PFSK-1 (cell line): ENCODE measurements at regions not wholly inside any gene's neighbourhood (a gene's known extent, or its start where the extent isn't known, plus 50 kb on each side); places are given as distances from the start of the nearest gene placed in this dataset.

Experiments used
- FOXP2 ChIP-seq: optimal IDR thresholded peaks from 2 replicates; pipeline ENCODE3; 2011; ENCODE audit warnings: borderline replicate concordance, control low read depth, inconsistent platforms; ENCODE audit not compliant: insufficient read depth; ENCODE audit errors: extremely low read length, extremely low read depth
- POLR2AphosphoS5 ChIP-seq: IDR thresholded peaks from 2 replicates; pipeline ENCODE4 v1.6.1; 2012; ENCODE audit warnings: low read depth, mild to moderate bottlenecking, control low read depth, low read length, moderate library complexity
- SIN3A ChIP-seq: IDR thresholded peaks from 2 replicates; pipeline ENCODE4 v1.6.1; 2012; ENCODE audit warnings: mild to moderate bottlenecking, low read length, moderate library complexity, borderline replicate concordance; ENCODE audit not compliant: insufficient read depth
- TAF1 ChIP-seq: IDR thresholded peaks from 2 replicates; pipeline ENCODE4 v1.6.1; 2012; ENCODE audit warnings: low read length, control low read depth, borderline replicate concordance; ENCODE audit not compliant: insufficient read depth
- TF ChIP-seq, protein P1 (sequence below), 2 experiments: IDR thresholded peaks; 2 replicates each; pipeline versions ENCODE4 v1.6.1 to v1.8.0; 2011 to 2012; ENCODE audit warnings: low read depth in 2 of 2, low read length in 2 of 2, control low read depth in 1 of 2, inconsistent platforms in 1 of 2, mild to moderate bottlenecking in 1 of 2, moderate library complexity in 1 of 2; ENCODE audit not compliant: insufficient read depth in 1 of 2

GRCh38 chr13:67632590-67632989, 402.5 kb upstream of the PCDH9 start:
- TF ChIP-seq SIN3A (no peak), FOXP2 (no peak), TAF1 (no peak), POLR2AphosphoS5 (no peak)
- TF ChIP-seq, protein P1, sequence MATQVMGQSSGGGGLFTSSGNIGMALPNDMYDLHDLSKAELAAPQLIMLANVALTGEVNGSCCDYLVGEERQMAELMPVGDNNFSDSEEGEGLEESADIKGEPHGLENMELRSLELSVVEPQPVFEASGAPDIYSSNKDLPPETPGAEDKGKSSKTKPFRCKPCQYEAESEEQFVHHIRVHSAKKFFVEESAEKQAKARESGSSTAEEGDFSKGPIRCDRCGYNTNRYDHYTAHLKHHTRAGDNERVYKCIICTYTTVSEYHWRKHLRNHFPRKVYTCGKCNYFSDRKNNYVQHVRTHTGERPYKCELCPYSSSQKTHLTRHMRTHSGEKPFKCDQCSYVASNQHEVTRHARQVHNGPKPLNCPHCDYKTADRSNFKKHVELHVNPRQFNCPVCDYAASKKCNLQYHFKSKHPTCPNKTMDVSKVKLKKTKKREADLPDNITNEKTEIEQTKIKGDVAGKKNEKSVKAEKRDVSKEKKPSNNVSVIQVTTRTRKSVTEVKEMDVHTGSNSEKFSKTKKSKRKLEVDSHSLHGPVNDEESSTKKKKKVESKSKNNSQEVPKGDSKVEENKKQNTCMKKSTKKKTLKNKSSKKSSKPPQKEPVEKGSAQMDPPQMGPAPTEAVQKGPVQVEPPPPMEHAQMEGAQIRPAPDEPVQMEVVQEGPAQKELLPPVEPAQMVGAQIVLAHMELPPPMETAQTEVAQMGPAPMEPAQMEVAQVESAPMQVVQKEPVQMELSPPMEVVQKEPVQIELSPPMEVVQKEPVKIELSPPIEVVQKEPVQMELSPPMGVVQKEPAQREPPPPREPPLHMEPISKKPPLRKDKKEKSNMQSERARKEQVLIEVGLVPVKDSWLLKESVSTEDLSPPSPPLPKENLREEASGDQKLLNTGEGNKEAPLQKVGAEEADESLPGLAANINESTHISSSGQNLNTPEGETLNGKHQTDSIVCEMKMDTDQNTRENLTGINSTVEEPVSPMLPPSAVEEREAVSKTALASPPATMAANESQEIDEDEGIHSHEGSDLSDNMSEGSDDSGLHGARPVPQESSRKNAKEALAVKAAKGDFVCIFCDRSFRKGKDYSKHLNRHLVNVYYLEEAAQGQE (IDR thresholded peaks at IDR 0.05; ENCODE audit: insufficient read depth in 1 of 2, low read depth in 2 of 2, low read length in 2 of 2), result no peak

DNA sequence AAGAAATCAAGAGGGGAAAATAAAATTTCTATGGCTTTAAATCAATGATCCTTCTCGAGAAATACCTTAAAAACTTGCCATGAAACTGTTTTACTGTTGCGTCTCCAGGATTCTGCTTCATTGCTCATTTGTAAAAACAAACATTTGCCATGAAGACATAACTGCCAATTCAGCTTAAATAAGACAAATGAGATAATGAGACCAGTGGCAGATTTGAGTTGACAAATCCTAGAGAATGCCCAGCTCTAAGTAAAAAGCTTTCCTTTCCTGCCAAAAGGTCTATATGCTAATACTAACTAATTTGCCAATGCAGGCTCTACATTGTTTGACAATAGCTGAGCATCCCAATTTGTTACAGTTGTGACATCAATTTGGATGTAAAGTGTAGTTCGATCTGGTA, 400.5 kb upstream of the PCDH9 start:
- TF ChIP-seq POLR2AphosphoS5, result no peak
- TF ChIP-seq FOXP2, result no peak
- TF ChIP-seq SIN3A, result no peak
- TF ChIP-seq TAF1, result no peak
- TF ChIP-seq, protein P1 (IDR thresholded peaks at IDR 0.05; ENCODE audit: insufficient read depth in 1 of 2, low read depth in 2 of 2, low read length in 2 of 2), result no peak

DNA sequence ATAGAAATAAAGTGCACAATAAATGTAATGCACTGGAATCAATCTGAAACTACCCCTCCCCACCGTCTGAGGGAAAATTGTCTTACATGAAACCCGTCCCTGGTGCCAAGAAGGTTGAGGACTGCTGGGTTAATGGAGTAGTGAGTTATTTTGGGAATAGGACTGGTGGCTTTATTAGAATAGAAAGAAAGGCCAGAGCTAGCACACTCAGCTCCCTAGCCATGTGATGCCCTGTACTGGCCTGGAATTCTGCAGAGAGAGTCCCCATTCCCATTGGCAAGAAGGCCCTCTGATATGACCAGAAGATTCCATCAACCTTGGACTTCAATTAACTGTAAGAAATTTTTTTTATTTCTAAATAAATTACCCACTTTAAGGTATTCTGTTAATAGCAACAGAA, 393.5 kb upstream of the PCDH9 start:
- TF ChIP-seq POLR2AphosphoS5, result no peak
- no peak for TF ChIP-seq TAF1
- no peak for TF ChIP-seq SIN3A
- TF ChIP-seq, protein P1 (IDR thresholded peaks at IDR 0.05; ENCODE audit: insufficient read depth in 1 of 2, low read depth in 2 of 2, low read length in 2 of 2), result no peak
- no peak for TF ChIP-seq FOXP2

GRCh38 chr13:67620665-67621064, 390.5 kb upstream of the PCDH9 start:
- TF ChIP-seq SIN3A (no peak), FOXP2 (no peak), POLR2AphosphoS5 (no peak)

GRCh38 chr13:67619995-67620380, 389.9 kb upstream of the PCDH9 start:
- TF ChIP-seq POLR2AphosphoS5, result no peak
- no peak for TF ChIP-seq TAF1
- TF ChIP-seq, protein P1 (IDR thresholded peaks at IDR 0.05; ENCODE audit: insufficient read depth in 1 of 2, low read depth in 2 of 2, low read length in 2 of 2), result no peak
- no peak for TF ChIP-seq SIN3A
- TF ChIP-seq FOXP2, result no peak
